Posterior vena cava (tissue), 2 donors: ENCODE measurements at regions not wholly inside any gene's neighbourhood (a gene's known extent, or its start where the extent isn't known, plus 50 kb on each side); places are given as distances from the start of the nearest gene placed in this dataset.
"Not testable (repeated sequence)": the region's sequence is repeated elsewhere in the genome, so short reads cannot be mapped to it uniquely, and the experiment has no call there.

ENCODE experiments used
- DNase-seq: peaks from one replicate; pipeline ENCODE4 v3.0.0-alpha.2; 2020; ENCODE audit warnings: low spot score
- intact Hi-C, 2 donors: fragments of 100-400 bp; cut with DNase I; formaldehyde crosslinking; loops; one replicate each; pipeline versions ENCODE4 v1.14.1 to v1.14.2; 2022 to 2023
- donor health status: DM: yes; HTN: yes; CAD: no.
- donor health status: DM: yes; HTN: yes; CAD: no.

GRCh38 chr14:24744641-24745040, 110.7 kb upstream of the GZMB start:
- no peak for DNase-seq
- intact Hi-C loops, result no loop called here

- DNase-seq, result no peak
- intact Hi-C loops, result no loop called here
Measured at GRCh38 chr14:24741871-24742270, 107.9 kb upstream of the GZMB start.

GRCh38 chr14:24735984-24736630, 102.1 kb upstream of the GZMB start:
- no peak for DNase-seq
- intact Hi-C loops, result loop anchor here in 1 of 2 donors (10.0 kb wide), 1 partner anchor 399 kb away; no protein-coding TSS in a partner anchor

- intact Hi-C loops, result loop anchor here in 1 of 2 donors (10.0 kb wide), 1 partner anchor 400 kb away; no protein-coding TSS in a partner anchor
- DNase-seq, result no peak
Measured at GRCh38 chr14:24734917-24735500, 101.0 kb upstream of the GZMB start.

GRCh38 chr14:24726480-24726879, 92.5 kb upstream of the GZMB start:
- intact Hi-C loops, result loop anchor here in 1 of 2 donors (10.0 kb wide), 1 partner anchor 438 kb away; no protein-coding TSS in a partner anchor
- peak; percentile 78 for DNase-seq

GRCh38 chr14:24725311-24725710, 91.3 kb upstream of the GZMB start:
- intact Hi-C loops, result loop anchor here in 1 of 2 donors (10.0 kb wide), 1 partner anchor 439 kb away; no protein-coding TSS in a partner anchor
- no peak for DNase-seq

- DNase-seq, result no peak
- intact Hi-C loops, result loop anchor here in 1 of 2 donors (10.0 kb wide), 1 partner anchor 443 kb away; no protein-coding TSS in a partner anchor
Measured at GRCh38 chr14:24721775-24722174, 87.8 kb upstream of the GZMB start.

GRCh38 chr14:24715239-24715638, 81.2 kb upstream of the GZMB start:
- intact Hi-C loops, result no loop called here
- DNase-seq, result no peak

- no peak for DNase-seq
- intact Hi-C loops, result no loop called here
Measured at GRCh38 chr14:24713404-24713803, 79.4 kb upstream of the GZMB start.

- intact Hi-C loops, result no loop called here
- DNase-seq, result no peak
Measured at GRCh38 chr14:24712909-24713308, 78.9 kb upstream of the GZMB start.

- intact Hi-C loops, result no loop called here
- DNase-seq, result no peak
Measured at GRCh38 chr14:24712374-24712773, 78.4 kb upstream of the GZMB start.

- DNase-seq, result no peak
- intact Hi-C loops, result no loop called here
Measured at GRCh38 chr14:24710403-24711112, 76.6 kb upstream of the GZMB start.

GRCh38 chr14:24708684-24709083, 74.7 kb upstream of the GZMB start:
- intact Hi-C loops, result no loop called here
- no peak for DNase-seq

GRCh38 chr14:24706351-24706750, 72.4 kb upstream of the GZMB start:
- no peak for DNase-seq
- intact Hi-C loops, result no loop called here

- no peak for DNase-seq
- intact Hi-C loops, result no loop called here
Measured at GRCh38 chr14:24705840-24706239, 71.8 kb upstream of the GZMB start.

GRCh38 chr14:24701062-24701461, 67.1 kb upstream of the GZMB start:
- no peak for DNase-seq
- intact Hi-C loops, result no loop called here

- intact Hi-C loops, result no loop called here
- no peak for DNase-seq
Measured at GRCh38 chr14:24700511-24700910, 66.5 kb upstream of the GZMB start.

GRCh38 chr14:24699052-24699451, 65.1 kb upstream of the GZMB start:
- no peak for DNase-seq
- intact Hi-C loops, result loop anchor here in 1 of 2 donors (5.0 kb wide), 1 partner anchor 1043 kb away; no protein-coding TSS in a partner anchor

- not testable (repeated sequence) for DNase-seq
- intact Hi-C loops, result loop anchor here in 1 of 2 donors (5.0 kb wide), 1 partner anchor 1046 kb away; no protein-coding TSS in a partner anchor
Measured at GRCh38 chr14:24696280-24696920, 62.4 kb upstream of the GZMB start.
